SKM-1 treated with dmso at 0.1 percent for 144 hours (cell line): ENCODE measurements at regions not wholly inside any gene's neighbourhood (a gene's known extent, or its start where the extent isn't known, plus 50 kb on each side); places are given as distances from the start of the nearest gene placed in this dataset.

Experiments used
- DNase-seq: peaks from one replicate; lab custom pipeline; 2025; ENCODE audit not compliant: unreplicated experiment; lab: John Stamatoyannopoulos, UW

GRCh38 chr6:105851606-105852005, 234.5 kb upstream of the PRDM1 start:
- DNase-seq: no peak

DNA sequence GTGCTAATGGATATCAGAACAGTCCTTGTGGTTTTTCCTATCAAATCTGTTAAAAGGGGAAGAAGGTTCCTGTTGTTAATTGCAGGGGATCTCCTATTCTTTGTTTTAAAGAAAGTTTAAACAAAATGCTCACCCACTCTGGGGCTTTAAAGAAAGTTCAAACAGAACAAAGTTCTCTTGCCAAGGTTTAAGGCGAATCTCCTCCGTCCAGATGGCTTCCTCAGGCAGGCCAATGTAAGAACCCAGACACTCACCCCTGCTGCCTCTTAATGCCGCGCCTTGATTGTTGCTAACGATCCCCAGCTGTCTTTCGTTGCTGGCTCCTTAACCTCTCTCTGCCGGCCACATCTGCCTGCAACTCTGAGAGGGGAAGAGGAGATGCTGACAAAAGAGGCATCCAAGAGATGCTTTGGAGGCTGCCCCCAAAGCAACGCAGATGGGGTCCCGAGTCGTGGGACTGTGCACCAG, 235.0 kb upstream of the PRDM1 start:
- DNase-seq: no peak

DNA sequence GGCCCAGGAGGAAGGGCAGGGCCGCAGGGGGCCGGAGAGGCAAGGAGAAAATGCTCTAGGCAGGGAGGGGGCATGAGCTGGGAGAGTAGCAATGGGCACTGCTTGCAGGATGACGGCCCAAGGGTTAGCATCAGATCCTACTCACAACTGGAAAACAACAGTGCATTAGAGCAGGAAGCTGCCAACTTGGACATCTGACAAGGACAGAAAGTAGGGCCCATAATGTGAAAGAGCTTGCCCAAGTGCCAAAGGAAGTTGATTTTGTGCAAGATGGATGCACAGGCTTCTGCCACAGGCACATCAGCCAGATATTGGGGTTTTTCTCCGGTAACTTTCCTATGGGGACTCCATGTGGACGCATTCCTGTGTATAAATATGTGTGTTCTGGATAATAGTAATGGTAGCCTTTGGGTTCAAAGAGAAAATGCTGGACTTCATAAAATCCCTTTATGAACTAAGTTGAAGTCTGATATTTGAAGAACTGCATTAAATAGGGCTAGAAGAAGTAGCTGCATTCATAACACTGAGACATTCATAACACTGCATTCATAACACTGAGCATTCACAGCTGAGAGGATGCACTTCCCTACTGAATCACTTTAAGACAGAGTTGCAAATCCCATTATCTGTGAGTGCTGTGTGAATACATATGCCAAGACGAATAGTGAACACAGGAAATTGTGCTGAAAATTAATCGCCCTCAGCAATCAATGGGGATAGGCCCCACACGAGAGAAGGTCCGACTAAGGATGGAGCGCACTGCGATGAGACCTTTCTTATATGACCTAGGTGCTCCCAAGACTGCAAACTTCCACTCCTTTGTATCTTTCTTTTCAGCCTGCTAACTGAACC, 235.6 kb upstream of the PRDM1 start:
- no peak for DNase-seq

- DNase-seq: no peak
Measured at GRCh38 chr6:105849746-105850145, 236.4 kb upstream of the PRDM1 start.

GRCh38 chr6:105847433-105847832, 238.7 kb upstream of the PRDM1 start:
- DNase-seq: no peak

GRCh38 chr6:105844275-105844883, 241.8 kb upstream of the PRDM1 start:
- no peak for DNase-seq

GRCh38 chr6:105839266-105839665, 246.9 kb upstream of the PRDM1 start:
- DNase-seq: no peak

DNA sequence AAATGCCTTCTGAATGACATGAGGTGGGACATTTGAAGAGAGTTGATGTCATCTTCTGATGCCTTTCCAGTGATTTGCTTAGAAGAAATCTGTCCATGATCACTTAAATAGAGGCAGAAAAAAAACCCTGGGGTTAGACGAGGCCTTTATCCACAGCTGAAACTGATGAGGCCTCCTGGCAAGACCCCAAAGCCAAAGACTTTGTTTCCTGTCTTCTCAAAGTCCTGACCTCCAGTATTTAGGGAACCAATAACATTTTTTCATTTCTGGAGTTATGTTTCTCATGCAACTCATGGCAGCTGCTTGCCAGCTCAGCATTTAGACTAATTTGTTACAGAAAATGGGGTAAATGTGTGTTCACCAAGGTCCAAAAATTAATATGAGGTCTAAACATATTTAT, 248.0 kb upstream of the PRDM1 start:
- DNase-seq: no peak

GRCh38 chr6:105836889-105837288, 249.2 kb upstream of the PRDM1 start:
- DNase-seq: no peak

- no peak for DNase-seq
Measured at GRCh38 chr6:105836379-105836778, 249.8 kb upstream of the PRDM1 start.

- no peak for DNase-seq
Measured at GRCh38 chr6:105835373-105835772, 250.8 kb upstream of the PRDM1 start.

DNA sequence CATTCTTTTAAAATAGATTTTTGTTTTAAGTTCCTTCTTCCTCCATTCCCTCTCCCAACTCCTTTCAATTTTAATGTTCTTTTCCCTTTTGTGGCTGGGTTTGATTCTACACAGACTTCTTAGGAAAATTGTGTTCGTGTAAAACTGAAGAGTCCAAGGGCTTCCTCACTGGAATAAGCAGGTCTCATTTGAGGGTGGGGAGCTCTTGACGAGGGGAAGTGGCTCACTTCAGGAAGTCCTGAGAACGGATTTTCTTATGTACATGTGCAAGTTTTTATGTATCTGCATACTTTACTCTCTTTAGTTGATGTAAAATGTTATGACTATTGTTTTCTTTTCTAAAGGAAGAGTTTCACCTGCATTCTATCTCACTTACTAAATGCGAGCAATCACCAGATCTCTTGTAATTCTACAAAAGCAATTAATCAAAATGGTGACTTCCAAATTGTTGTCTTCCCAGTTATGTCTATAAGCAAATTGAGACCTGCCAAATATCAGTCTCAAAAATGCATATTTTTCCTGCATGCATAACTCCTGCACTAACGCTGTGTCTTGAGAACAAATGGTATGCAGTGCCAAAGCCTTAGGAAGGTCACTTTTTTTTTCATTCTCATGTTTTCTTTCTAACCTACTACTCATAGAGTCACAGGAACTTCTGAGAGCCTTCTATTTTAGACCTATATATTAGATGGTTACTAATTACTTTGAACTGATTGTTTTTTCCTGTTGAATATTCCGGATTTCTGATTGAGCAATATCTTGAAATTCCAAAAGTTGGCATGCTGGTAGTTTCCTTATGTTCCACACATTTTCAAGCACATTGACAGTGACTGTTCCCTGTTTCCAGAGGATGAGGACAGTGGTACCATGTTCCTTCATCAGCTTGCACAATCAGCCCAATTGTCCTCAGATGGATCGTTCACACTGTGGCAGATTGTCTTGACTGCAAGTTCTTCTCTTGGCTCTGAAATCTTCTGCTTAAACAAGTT, 251.9 kb upstream of the PRDM1 start:
- DNase-seq: no peak

DNA sequence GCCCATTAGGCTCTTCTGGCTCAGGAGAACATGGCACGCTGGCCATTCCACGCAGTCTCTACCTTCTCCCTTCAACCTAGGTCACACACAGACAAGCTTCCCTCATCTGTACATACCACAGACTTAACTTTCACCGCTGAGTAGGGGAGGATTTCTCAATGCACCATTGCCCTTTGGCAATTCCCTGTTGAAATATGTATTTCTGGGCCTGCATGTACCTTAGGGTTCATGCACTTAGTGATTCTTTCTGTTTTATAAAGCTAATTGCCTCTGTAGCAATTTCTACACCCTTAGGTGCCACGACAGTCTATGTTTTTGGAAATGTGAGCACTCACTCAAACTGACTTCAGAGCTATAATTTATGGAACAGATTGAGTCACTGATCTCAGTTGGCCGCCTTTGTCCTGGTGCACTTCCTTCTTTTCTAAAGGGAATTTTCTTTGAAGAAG, 253.8 kb upstream of the PRDM1 start:
- peak; percentile 90 for DNase-seq

DNA sequence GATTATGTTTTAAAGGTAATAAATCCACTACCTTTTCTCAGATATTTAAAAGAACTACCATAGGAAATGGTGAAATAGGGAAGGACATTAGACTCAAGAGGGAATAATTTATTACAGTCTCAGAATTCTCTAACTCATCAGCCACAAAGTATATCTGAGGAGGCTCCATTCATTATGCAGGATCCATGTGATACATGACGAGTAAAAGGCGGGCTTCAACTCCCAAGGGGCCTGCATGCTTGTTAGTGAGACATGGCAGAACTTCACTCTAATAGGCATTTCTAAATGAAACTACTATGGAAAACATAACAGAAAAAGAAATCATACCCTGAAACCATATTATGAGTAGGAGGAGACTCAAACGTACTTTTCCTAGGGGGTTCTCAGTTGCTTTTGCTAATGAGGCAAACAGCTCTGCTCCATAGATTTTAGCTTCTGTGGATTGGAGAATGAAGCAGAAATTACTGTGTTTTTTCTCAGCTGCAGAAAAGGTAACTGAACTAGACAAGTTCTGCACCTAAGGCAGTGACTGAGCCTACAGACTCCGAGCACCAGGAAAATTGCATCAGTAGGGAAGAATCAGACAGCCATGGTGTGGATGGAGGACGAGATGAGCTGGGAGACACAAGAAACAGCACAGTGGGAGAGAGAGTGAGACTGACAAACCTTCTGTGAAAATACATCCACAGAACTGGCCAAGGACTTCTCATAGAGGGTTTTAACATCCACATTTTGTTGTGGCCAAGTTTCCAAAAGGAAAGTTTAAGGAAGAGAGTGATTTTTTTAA, 254.6 kb upstream of the PRDM1 start:
- no peak for DNase-seq

GRCh38 chr6:105825210-105825609, 260.9 kb upstream of the PRDM1 start:
- no peak for DNase-seq

DNA sequence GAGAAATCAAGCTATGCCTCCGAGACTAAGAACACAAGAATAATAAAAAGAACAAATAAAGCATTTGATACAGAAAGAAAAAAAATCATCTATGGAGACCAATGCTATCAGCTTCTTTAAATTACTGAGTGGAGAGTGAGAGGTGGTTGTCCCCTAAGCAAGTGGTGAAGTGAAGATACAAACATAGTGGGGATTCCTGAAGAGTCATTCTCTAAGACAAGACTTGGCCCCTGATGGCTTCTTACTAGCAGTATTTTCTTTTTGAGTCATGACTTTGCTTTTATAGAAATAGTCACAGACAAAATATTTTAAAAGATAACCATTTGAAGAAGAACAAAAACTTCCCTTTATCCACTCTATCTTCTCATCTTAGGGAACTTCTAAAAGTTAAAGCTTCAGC, 261.4 kb upstream of the PRDM1 start:
- DNase-seq: no peak

- DNase-seq: no peak
Measured at GRCh38 chr6:105821777-105822176, 264.4 kb upstream of the PRDM1 start.

DNA sequence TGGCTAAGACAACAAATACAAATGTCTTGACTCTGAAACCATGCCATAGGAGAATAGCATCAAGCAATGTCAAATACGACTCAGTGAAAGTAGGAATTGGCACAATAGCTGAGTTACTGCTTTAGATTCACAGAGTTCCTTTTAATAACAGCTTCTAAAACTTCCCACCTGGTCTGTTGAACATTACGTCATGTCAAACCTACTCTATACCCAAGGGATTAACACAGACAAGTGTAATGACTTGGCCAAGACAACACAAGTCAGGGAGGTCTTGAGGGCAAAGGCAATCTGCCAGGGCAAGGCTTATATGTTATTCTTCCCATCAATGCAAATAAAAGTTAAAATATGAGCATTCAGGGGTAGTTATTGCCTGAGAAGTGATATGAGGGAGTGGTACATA, 265.1 kb upstream of the PRDM1 start:
- DNase-seq: no peak

GRCh38 chr6:105819745-105820144, 266.4 kb upstream of the PRDM1 start:
- DNase-seq: no peak

DNA sequence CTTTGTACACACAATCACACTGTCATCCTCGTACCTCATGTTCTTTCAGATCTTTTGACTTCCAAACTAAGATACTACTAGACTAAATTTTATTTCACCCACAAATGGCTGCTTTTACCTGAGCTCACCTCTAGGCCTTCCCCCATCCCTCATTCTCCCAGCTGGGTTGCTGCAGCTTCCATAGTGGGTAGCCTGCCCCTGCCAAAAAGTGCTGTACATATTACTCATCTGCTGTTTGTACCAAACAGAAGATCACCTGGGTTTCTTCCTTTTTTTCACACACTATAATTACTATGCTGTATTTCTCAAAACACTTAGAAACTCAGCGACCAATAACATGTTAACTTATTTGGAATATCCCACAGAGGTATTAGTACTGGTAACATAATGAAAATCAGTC, 267.6 kb upstream of the PRDM1 start:
- DNase-seq: no peak

DNA sequence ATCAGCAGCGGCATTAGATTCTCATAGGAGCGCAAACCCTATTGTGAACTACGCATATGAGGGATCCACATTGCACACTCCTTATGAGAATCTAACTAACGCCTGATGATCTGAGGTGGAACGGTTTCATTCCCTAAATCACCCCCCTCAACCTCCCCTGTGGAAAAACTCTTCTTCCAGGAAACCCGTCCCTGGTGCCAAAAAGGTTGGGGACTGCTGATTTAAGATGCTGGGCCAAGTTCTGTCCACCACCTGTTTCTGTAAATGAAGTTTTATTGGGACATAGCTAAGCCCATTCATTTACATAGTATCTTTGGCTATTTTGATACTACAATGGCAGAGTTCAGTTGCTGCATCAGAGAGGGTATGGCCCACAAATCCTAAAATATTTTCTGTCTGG, 268.2 kb upstream of the PRDM1 start:
- DNase-seq: no peak
